Muscle layer of duodenum (tissue), 2 donors: ENCODE measurements at regions not wholly inside any gene's neighbourhood (a gene's known extent, or its start where the extent isn't known, plus 50 kb on each side); places are given as distances from the start of the nearest gene placed in this dataset.
"Not testable (repeated sequence)": the region's sequence is repeated elsewhere in the genome, so short reads cannot be mapped to it uniquely, and the experiment has no call there.

Experiments used
- H3K27ac ChIP-seq: one replicate; pipeline ENCODE4 v1.7.0; 2013; ENCODE audit warnings: mild to moderate bottlenecking, low read length
- H3K27me3 ChIP-seq: one replicate; pipeline ENCODE4 v1.7.0; 2013; ENCODE audit warnings: low read depth, mild to moderate bottlenecking, control low read depth, low read length
- H3K36me3 ChIP-seq, 2 donors: one replicate each; pipeline ENCODE4 v1.7.0; 2013; ENCODE audit warnings: low read length in 2 of 2, control low read depth in 1 of 2, mild to moderate bottlenecking in 1 of 2; ENCODE audit not compliant: insufficient read depth in 2 of 2, control insufficient read depth in 1 of 2
- H3K4me1 ChIP-seq, 2 donors: one replicate each; pipeline ENCODE4 v1.7.0; 2013; ENCODE audit warnings: low read length in 2 of 2, mild to moderate bottlenecking in 2 of 2, control low read depth in 1 of 2, moderate library complexity in 1 of 2; ENCODE audit not compliant: insufficient read depth in 2 of 2, control insufficient read depth in 1 of 2
- H3K4me3 ChIP-seq, 2 donors: one replicate each; pipeline ENCODE4 v1.7.0; 2013; ENCODE audit warnings: low read length in 2 of 2, low read depth in 1 of 2, mild to moderate bottlenecking in 1 of 2
- H3K9me3 ChIP-seq, 2 donors: one replicate each; pipeline ENCODE4 v1.7.0; 2013; ENCODE audit warnings: low read length in 2 of 2, control low read depth in 1 of 2, mild to moderate bottlenecking in 1 of 2; ENCODE audit not compliant: control insufficient read depth in 1 of 2
- donor health status: healthy.

GRCh38 chr7:10649120-10649519 is 324.6 kb upstream of the PHF14 start:
- H3K27me3 ChIP-seq, H3K36me3 ChIP-seq, H3K4me3 ChIP-seq, H3K9me3 ChIP-seq, H3K27ac ChIP-seq, H3K4me1 ChIP-seq: not testable (repeated sequence)

GRCh38 chr7:10655031-10655430 is 318.6 kb upstream of the PHF14 start:
- Histone ChIP-seq H3K4me3 (no peak overlapping the region), H3K27me3 (no peaks in the 10 kb centered on the region), H3K9me3 (no peaks in the 10 kb centered on the region), H3K4me1 (no peaks in the 10 kb centered on the region), H3K36me3 (no peaks in the 10 kb centered on the region), H3K27ac (peak overlapping the region; percentile 20)

GRCh38 chr7:10657201-10657600 is 316.5 kb upstream of the PHF14 start:
- H3K27me3 ChIP-seq: no peaks in the 10 kb centered on the region
- H3K4me1 ChIP-seq: no peaks in the 10 kb centered on the region
- H3K4me3 ChIP-seq: no peak overlapping the region
- no peak overlapping the region for H3K27ac ChIP-seq
- no peaks in the 10 kb centered on the region for H3K9me3 ChIP-seq
- H3K36me3 ChIP-seq: no peaks in the 10 kb centered on the region

DNA sequence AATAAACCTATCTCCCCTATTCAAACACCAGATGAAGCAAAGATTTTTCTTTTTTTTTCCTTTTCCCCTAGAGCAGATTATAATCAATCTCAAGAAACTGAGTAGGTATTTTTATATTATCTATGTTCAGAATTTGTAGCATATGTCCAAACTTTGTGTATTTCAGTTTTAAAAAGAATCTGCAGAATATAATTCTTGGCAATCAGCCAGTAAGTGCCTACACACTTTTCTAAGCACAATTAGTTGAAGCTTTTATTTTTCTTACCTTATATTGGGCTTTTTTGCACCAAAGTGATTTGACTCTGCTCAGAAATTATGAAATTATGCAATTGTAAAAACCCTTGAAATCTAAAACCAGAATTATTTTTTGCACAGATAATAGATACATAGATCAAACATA is 315.8 kb upstream of the PHF14 start:
- no peaks in the 10 kb centered on the region for H3K27me3 ChIP-seq
- no peaks in the 10 kb centered on the region for H3K9me3 ChIP-seq
- no peaks in the 10 kb centered on the region for H3K36me3 ChIP-seq
- H3K27ac ChIP-seq: no peak overlapping the region
- H3K4me3 ChIP-seq: no peak overlapping the region
- H3K4me1 ChIP-seq: no peaks in the 10 kb centered on the region

- no peaks in the 10 kb centered on the region for H3K4me1 ChIP-seq
- no peaks in the 10 kb centered on the region for H3K9me3 ChIP-seq
- H3K27me3 ChIP-seq: no peaks in the 10 kb centered on the region
- no peak overlapping the region for H3K4me3 ChIP-seq
- H3K36me3 ChIP-seq: no peaks in the 10 kb centered on the region
- no peak overlapping the region for H3K27ac ChIP-seq
Observed at GRCh38 chr7:10662491-10662890, 311.2 kb upstream of the PHF14 start.

DNA sequence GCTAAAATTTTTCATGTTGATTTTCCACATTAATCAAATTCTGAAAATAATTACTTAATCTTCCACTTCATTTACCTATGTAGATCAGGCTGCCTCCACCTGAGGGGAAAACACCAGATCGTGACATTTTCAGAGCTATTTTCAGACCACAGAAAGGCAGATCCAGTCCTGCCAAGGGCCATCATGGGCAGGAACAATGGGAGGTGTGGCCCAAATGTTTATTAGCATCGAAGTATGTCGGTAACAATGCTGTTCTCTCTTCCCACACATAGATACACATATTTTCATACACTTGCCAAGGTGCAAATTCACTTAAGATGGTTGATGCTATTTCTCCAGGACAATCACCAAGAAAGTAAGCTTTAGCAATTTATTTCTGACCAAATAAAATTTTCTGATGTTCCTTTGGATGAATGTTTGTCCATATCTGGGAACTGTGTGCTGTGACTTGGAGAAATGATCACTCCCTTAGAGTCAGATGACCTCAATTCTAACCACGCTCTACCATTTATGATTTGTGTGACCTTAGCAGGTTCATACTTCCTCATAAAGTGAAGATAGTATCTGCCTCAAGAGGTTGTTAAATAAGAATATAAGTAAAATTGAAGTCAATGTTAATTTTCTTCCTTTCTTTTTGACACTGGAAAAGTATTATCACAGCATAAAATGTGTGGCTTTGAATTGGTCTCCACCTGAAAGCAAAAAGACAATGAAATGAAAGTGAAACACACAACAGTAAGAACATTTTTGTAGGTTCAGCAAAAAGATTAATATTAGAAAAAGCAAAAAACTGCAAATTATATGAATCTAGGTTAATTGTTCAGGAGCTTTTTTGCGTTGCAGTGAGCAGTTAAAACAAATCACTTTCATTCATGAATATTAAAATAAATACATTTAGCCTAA is 310.4 kb upstream of the PHF14 start:
- no peaks in the 10 kb centered on the region for H3K27me3 ChIP-seq
- H3K4me1 ChIP-seq: no peaks in the 10 kb centered on the region
- H3K36me3 ChIP-seq: no peaks in the 10 kb centered on the region
- H3K27ac ChIP-seq: no peak overlapping the region
- H3K9me3 ChIP-seq: no peaks in the 10 kb centered on the region
- H3K4me3 ChIP-seq: no peak overlapping the region

DNA sequence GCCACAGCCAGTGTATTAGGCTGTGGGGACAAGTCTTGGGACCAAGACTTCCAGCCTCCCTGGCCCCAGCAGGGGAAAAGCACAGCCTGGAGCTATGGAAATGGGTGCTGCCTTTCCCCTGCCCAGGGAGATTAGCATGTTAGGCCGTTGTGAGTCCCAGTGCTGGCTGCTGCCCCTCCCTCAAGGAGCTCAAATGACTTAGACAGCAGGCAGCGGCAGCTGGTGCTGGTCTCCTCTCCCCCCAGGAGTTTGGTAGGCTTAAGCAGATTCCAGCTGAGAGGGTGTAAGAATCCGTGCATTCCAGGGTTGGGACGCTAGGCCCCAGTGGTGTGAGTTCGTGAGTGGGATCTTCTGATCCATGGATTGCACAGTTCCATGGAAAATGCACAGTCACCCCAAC is 301.5 kb upstream of the PHF14 start:
- Histone ChIP-seq H3K27me3 (no peaks in the 10 kb centered on the region), H3K4me1 (no peaks in the 10 kb centered on the region), H3K9me3 (peaks cover 0 to 3% of the 10 kb centered on the region in 2 donors), H3K4me3 (no peak overlapping the region), H3K36me3 (no peaks in the 10 kb centered on the region), H3K27ac (no peak overlapping the region)

DNA sequence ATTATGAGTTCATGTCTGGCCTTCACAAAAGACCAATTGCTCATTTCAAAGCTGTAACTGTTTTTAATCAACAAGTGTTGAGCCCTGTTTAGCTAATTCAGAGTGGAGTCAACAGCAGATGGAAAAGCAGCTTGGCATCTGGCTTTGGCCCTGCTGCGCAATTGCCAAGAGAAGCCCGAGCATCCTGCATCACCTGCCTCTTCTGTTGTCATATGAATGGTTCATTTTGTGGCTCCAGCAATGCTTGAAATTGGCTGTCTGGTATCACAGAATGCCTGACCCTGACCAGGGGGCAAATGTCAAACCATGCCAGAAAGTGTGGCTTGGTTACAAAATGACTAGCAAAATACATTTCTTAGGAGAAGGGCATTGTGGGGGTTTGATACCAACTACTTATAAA is 296.5 kb upstream of the PHF14 start:
- H3K9me3 ChIP-seq: peaks cover 0 to 2% of the 10 kb centered on the region in 2 donors
- no peak overlapping the region for H3K27ac ChIP-seq
- H3K4me3 ChIP-seq: no peak overlapping the region
- H3K27me3 ChIP-seq: no peaks in the 10 kb centered on the region
- H3K36me3 ChIP-seq: no peaks in the 10 kb centered on the region
- no peaks in the 10 kb centered on the region for H3K4me1 ChIP-seq

- H3K36me3 ChIP-seq: no peaks in the 10 kb centered on the region
- no peaks in the 10 kb centered on the region for H3K4me1 ChIP-seq
- no peaks in the 10 kb centered on the region for H3K27me3 ChIP-seq
- H3K4me3 ChIP-seq: no peak overlapping the region
- no peaks in the 10 kb centered on the region for H3K9me3 ChIP-seq
- no peak overlapping the region for H3K27ac ChIP-seq
Observed at GRCh38 chr7:10677668-10678232, 295.9 kb upstream of the PHF14 start.

- Histone ChIP-seq H3K9me3 (no peaks in the 10 kb centered on the region), H3K4me3 (no peak overlapping the region), H3K27ac (no peak overlapping the region), H3K27me3 (no peaks in the 10 kb centered on the region), H3K4me1 (no peaks in the 10 kb centered on the region), H3K36me3 (no peaks in the 10 kb centered on the region)
Observed at GRCh38 chr7:10684606-10685005, 289.1 kb upstream of the PHF14 start.

DNA sequence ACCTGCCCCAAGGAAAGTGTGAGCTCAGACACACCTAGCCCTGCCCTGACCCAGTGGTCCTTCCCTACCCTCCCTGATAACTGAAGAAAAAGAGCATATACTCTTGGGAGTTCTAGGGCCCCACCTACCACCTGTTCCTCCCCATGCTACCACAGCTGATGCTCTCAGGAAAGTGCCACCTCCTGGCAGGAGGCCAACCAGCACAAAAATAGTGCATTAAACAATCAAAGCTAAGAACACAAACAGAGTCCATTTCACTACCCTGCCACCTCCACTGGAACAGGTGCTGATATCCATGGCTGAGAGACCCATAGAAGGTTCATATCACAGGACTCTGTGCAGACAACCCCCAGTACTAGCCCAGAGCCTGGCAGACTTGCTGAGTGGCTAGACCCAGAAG is 288.6 kb upstream of the PHF14 start:
- Histone ChIP-seq H3K4me1 (no peaks in the 10 kb centered on the region), H3K4me3 (no peak overlapping the region), H3K36me3 (no peaks in the 10 kb centered on the region), H3K27ac (no peak overlapping the region), H3K9me3 (no peaks in the 10 kb centered on the region), H3K27me3 (no peaks in the 10 kb centered on the region)

DNA sequence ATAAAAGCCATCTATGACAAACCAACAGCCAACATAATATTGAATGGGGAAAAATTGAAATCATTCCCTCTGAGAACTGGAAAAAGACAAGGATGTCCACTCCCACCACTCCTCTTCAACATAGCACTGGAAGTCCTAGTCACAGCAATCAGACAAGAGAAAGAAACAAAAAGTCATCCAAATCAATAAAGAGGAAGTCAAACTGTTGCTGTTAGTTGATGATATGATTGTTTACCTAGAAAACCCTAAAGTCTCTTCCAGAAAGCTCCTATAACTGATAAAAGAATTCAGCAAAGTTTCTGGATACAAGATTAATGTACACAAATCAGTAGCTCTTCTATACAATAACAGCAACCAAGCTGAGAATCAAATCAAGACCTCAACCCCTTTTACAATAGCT is 285.1 kb upstream of the PHF14 start:
- no peaks in the 10 kb centered on the region for H3K9me3 ChIP-seq
- H3K27me3 ChIP-seq: no peaks in the 10 kb centered on the region
- H3K36me3 ChIP-seq: no peaks in the 10 kb centered on the region
- no peak overlapping the region for H3K4me3 ChIP-seq
- H3K4me1 ChIP-seq: no peaks in the 10 kb centered on the region
- no peak overlapping the region for H3K27ac ChIP-seq
